Mesenteric fat pad (tissue), 1 donor: ENCODE measurements at regions not wholly inside any gene's neighbourhood (a gene's known extent, or its start where the extent isn't known, plus 50 kb on each side); places are given as distances from the start of the nearest gene placed in this dataset.

Source experiments
- DNase-seq: peaks from one replicate; pipeline ENCODE4 v3.0.0-alpha.2; 2020; ENCODE audit warnings: low spot score
- donor health status: DM: yes; HTN: yes; CAD: no.

DNA sequence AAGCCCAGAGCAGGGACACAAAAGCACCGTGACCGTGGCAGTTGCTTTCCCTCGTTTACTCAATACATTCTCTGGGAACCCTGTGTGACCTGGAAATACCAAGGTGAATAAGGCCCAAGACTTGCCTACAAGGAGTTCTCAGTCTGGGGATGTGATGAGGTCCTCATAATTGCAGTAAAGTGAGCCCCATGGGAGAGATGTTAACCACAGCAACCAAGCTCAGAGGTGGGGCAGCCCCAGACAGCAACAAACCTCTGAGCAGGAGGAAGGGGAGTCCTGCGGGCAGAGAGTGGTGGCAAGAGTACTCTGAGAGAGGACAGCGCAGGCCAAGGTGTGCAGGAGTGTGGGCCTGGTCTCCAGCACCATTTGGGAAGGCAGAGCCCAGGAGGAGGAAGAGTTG, 91.6 kb downstream of the TTC32 start:
- no peak for DNase-seq

DNA sequence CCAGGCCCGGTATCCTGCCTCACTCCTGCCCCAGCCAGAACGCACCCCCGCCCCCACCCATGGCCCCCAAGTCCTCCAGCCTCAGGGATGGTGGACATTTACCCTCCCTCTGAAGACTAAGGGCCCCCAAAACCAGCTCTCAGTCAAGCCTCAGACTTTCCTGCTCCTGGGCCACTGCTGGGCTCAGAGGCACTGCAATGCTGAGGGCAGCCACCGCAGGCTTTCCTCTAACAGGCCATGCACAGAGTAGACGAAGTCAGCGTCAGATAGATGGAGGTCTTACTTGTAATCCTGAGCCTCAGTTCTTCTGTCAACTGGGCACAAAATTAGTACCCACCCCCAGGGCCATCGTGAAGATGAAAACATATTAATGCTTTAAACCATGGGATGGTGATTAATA, 92.6 kb downstream of the TTC32 start:
- DNase-seq = no peak

DNA sequence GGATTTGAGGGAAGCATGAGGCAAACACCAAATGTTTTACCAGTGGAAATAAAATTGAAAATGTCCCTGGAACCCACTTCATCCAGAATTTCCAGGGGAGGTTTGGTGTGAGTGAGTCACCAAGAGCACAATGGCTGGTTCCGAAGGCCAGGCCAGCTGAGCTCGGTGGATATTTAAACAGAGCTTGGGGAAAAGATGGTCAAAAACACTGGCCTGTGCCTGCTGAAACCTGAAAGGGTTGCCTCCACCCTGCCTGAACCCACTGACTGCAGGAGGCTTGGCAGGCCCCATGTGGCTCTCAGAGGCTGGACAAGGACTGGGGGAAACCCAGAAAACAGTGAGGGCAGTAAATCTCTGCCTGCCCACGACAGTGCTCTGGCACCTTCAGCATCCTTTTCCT, 93.9 kb downstream of the TTC32 start:
- DNase-seq = no peak

DNA sequence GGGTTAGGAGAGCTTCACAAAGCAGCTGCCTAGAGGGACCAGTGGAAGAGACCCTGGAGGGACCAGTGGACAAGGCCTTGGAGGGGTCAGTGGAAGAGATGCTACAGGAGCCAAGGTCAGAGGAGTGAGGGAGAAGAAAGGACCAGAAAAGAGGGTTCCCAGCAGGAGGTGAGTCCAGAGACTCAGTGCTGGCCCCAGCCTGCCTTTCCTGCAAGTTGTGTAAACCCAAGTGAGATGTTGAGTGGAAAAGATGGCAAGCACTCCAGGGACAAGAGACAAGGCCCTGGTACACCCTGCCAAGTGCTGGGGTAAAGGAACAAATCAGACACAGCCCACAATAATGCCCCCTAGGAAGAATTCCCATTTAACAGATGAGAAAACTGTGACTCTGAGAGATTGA, 94.4 kb downstream of the TTC32 start:
- DNase-seq = no peak

DNA sequence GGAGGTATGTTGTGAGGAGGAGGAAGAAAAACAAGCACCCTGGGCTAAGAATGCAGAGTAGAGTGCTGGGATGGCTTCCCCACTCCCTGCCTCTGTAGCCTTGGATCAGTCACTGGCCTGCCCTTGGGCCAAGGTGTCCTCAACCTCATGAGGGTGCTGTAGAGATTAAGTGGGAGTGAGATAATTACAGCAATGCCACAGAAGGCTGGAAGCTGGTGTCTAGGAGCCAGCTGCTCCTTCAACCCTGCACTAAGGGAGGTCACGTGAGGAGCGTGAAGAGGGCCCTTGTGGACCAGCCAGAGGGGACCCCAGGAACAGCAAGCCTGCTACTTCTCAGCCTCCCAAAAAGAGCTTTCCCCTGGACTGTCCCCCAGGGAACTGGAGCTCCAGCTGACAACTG, 95.2 kb downstream of the TTC32 start:
- DNase-seq = no peak

DNA sequence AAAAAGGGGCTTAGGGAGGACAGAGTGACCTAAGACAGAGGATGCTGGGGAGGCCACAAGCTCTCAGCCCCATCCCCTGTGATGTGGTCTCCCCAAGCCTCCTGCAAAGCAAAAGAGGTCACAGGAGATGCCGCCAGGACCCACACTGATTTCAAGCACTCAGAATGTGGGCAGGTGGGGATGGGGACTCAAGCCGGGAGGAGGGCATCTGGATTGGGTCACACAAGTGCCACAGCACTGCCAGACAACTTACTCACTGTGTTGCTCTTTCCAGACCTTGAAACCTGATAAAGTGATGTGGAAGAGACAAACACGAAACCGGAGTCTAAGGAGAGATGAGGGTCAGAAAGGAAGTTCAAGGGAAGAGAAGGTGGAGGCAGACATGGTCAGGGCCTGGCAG, 95.7 kb downstream of the TTC32 start:
- DNase-seq = no peak

DNA sequence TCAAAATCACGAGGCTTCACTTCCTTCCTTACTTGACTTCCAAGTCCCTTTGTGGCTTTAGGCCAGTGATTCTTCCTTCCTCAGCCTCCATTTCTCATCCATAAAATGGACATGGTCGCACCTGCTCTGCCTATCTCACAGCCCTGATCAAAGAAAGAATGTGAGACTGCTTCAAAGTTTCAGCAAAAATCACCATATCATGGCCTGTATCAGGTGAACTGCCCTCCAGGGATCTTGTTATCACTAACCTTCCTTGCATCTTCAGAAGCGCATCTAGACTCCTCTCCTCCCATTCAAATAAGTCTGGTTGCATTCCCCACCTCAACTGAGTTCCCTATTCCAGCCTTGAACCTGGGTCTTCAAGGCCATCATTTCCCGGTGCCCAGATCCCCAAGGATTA, 96.5 kb downstream of the TTC32 start:
- DNase-seq = no peak

DNA sequence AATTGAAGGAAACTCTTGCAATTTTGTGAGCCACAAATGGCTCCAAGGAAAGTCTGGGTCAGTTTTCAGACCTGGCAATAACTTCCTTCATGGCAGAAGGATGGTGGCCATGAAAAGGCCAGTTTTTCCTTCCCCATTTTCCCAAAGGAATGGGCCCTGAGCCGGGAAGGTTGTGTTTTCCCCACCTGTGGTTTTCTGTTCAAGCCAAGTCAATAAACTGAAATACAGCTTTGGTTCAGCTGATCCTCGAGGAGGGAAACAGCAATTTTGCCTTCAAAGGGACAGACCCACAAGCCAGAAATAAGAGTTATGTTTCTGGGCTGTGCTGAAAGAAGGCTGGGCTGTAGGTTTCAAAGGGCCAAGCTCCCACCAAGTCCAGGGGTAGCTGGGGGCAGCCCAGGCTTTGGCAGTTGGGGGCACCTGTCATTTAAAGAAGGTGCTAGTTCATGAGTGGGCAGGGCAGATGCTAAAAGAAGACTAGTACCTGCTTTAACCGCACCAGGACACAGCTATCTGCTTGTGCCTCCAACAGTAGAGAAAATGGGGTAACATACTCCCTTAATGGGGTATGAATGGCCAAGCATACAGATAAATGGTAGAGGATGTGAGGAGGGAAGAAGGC, 97.0 kb downstream of the TTC32 start:
- no peak for DNase-seq

DNA sequence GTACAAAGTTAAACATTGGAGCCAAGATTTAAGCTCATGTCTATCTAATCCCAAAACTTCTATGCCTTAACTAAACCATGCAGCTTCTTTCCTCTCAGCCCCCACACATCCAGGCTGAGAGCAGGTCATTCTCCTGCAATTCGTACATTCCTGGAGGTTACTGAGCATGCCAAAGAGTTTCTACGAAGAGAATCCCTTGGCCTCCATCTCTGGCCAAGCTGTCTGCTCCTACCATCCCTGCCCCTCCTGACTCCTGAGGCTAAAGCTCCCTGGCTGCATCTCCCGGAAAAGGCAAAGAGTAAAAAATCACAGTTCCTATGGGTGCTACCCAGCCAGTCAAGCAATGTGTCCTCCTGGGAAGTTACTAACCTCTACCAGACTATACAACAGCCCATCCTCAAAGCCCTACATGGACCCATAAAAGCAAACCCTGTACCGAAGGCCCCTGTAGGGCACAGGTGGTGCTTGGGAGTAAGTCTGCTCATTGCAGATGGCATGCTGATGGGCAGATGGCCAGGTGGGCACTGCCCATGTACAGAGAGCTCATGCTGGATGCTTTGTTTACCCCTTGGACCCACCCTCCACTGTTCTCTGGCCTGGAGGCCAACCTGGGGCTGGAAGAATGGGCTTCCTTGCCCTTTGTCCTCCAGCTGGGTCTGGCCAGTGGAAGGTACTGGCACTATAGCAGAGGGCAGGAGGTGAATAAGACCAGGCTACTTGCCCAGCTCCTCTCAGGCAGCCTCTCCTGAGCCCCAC, 99.5 kb downstream of the TTC32 start:
- no peak for DNase-seq

DNA sequence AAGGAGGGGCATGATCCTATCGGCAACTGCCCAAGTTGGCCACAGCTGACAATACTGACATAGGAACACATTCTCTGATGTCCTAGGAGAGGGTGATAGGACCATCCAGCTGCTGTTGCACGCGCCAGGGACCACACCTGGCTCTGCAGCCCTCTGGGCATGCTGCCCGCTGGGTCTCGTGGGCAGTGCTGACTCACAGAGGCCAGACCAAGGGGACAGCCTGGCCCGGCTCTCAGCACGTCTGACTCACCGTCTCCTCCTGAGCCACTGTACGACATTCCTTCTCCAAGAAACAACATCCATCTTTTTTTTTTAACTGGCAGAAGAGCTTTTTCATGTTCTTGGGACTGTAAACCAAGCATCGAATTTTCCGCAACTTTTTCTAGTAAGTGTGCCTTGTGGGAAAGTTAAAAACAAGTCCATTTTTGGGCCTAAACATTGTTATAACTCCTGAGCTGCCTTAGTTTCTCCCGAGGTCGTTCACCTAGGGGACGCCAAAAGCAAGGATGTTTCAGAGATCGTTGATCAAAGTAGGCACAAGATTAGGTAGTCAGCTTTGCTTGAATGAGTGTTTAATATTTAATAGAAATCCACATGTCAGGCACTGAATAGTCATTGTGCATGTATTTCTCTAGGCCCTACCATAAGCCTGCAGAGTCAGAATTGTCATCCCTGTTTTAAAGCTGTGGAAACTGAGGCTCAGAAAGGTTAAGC, 100.3 kb downstream of the TTC32 start:
- no peak for DNase-seq

DNA sequence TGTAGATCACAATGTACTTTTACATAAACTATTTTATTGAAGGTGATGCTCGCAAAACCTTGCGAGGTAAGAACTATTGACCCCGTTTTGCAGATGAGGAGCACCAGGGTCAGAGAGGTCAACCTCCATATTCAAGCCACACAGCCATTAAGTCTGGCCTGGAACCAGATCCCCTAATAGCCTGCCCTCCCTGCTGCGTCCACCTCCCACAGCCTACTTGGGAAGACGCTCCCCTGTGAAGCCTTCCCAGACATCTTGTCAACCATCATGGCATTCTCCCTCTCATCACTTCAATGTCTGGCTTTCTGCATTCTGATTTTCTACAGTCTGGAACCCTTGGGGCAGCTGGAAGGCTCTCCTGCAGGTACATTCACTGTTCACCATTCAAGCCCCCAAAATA, 101.0 kb downstream of the TTC32 start:
- DNase-seq = no peak

DNA sequence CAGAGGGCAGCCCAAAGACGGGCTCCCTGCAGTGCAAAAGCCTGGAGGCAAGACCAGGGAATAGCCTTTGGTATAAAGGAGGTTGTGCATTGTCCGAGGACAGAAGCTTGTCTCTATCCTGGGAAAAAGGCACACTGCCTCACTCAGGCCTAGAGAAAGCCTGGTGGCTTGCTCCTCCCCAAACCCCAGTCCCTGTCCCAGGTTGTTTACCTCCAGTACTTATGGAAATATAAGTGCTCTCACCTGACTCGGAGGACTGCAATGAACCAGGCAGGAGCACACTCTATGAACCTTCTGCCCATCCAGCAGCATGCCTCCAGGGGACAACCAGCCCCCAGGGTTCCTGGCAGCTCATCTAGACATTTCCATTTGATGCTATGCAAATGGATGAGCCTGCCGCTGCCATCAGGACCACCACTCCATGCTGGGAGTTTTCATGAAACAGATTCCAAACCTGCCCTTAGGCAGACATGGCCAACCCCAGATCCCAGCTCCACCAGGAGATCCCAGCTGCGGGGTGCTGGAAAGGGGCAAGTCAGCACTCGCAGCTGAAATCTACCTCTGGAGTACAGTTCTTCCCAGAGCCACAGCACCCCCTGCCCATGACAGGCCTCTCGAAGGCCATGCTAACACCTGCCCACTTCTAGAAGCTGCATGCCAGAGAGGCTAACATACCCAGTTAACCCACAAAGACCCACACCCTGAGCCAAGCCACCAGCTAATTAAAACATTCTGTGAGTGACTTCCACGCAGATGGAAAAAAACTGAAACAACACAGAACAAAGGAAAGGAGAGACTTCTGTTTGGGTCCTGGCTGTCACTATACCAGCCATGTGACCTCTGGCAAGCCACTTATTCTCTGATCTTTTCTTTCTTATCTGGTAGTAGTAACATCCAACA, 101.7 kb downstream of the TTC32 start:
- no peak for DNase-seq

DNA sequence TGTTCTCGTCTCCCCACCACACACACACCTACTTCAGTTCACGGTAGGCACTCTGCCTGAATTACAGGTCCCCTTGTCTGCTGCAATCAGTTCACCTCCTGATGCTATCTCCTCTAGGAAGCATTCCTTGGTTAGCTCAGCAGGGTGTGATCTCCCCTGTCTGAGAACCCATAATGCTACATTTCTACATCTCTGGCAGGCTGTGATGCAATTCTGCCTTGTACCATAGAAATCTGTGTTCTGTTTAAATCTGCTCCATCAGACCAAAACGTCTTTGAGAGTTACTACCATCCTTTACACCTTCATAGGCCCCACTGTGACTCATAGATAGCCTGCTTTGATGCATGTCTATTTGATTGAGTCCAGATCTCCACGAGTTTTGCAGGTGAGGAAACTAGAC, 103.9 kb downstream of the TTC32 start:
- no peak for DNase-seq

DNA sequence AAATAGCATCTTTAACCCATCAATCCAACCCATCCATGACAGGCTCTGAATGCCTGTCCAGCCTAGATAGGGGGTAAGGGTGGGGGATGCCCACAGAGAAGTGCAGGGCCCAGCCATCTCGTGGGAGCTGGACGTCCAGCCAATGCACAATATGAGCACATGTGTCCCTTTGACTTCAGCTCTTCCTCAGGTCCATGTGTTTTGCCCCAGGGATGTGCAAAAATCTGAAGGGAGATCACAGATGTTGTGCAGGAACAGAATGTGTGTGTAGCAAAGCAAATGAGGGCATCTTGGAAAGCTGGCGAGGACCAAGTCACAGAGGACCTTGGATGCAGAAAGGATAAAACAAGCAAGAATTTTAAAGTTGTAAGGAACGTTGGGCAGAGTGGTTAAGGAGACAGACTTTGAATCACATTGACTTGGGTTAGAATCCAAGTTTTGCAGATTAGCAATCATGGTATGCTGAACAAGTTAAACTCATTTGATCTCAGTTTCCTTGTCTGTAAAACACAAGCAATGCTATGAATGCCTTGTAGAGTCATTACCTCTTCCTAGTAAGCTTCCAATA, 104.5 kb downstream of the TTC32 start:
- no peak for DNase-seq

DNA sequence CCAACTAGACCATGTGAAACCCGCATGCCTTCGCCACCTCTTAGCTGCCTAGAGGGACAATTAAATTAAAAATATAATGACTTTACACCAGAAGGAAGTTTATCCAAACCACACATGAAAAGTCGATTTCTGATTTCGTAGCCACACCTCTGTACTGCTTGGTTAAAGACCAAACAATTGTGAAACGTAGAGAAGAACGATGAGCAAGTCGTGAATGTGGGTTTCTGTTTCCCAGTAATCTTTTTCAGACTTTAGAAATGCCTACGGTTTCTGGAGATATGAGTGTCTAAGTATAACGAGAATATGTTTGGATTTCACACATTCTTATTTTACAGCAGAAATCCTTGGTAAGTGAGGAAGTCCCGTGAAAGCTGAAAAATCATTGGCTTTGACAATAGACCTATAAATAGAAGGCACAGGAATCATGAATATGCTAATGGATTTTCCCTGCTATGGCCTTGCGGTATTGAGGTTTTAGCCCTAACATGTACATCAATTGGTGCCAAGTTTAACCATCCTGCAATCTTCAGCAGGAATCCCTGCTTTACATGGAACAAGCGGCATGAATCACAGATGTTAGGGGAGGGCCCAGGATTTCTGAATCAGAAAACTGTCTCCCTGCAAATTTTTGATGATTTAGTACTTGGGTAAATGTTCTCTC, 105.6 kb downstream of the TTC32 start:
- no peak for DNase-seq

DNA sequence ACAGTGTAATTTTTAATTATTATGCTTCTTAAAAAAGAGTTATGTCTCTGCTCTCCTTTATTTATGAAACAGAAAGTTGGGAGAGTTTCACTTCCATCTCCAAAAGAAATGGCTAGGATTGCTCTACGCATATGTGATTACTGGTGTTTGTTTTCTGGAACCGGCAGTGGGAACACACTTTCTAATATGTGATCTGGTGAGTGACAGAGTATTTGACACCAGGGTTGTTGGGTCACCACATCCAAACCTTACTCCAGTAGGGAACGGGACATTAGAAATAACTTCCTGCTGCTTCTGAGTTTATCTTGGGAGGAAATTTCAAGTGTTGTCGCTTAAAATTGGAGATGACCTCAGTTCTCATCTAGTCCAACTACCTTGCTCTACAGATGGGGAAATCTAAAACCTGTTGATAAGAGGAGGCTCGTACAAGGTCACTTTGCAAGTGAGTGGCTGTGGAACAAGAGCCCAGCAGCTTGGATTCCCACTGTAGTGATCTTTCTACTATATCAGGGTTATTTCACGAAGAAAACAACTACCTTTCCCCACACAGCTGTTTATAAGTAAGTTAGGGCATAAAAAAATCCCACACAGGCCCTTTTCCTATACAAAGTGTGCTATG, 108.5 kb downstream of the TTC32 start:
- no peak for DNase-seq

DNA sequence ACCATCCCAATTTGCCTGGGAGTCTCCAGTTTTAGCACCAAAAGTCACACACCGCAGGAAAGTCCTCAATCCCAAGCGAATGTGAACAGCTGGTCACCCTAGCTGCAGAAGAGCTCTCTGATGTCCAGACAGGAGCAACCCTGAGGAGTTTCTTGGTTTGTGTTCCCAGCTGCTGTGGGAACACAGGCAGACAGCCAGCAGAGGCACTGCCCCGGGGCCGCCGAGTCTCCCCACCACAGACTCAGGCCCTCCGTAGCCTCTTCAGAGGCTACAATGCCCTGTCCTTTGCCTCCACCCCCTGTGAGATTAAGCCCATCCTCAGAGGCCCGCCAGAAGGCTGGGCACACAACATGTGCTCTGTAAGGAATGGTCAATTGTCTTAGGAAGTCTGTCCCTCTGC, 111.5 kb downstream of the TTC32 start:
- no peak for DNase-seq

DNA sequence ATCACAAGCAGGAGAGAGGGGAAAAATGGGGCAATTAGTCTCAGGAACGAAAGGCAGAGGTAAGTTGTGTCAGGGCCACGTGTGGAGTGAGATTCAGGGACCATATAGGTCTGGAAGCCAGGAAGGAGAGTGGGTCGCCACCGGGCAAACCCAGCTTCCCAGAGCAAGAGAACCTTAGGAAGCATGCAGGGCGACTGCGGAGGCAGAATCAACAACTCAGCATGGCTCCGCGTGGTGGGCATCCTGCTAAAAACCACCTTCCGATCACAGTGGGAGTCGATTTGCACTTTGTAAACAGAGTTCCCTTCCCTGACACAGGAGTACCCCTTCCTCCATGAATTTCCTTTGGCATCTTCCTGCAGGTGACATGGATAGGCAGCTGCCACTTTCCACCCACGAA, 114.6 kb downstream of the TTC32 start:
- no peak for DNase-seq

DNA sequence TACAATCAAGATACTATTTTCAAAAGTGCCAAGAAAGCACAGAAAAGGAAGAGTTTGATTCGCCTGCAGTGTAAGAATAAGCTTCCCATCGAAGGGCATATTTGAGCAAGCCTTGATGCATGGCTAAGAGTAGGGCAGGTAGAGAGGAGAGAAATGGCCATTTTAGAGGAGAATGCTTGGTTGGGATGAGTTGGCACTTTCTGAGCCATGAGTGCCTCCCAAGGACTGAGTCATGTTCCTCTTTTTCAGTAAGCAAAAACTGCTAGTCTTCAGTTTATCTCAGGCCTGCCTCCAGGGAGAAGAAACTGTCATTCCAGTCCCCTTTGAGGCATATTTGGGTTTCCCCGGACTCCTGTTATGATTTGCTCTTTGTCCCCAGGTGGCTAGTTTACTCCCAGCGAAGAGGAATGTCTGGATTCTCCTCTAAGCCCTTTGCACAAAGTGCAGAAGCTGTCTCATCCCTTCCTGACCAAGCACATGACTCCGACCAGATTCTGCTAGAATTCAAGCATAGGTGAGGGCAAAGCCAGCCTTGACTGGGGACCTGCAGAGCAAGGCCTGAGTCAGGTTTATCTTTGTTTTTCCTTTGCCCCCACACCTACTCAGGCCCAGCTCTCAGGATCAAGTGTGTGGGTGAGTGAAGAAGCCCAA, 115.2 kb downstream of the TTC32 start:
- no peak for DNase-seq

DNA sequence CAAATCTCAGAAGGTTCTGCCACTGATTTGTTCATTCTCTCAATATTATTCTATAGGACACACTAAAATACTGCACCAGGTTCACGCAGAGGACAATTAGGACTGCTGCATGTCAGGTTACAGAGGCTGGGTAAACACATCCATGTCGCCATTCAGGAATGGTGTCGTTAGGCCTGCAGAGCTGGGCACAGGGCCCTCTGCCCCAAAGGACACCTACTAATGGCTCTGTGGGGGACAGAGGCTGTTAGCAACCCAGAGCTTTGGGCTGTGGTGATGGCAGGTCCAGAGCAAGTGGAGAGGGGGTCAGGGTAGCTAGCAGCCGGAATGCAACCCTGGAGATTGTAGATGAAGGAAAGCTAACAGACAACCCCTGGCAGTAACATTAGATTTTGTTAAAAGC, 115.9 kb downstream of the TTC32 start:
- DNase-seq = no peak
